ENCODE measurements at regions not wholly inside any gene's neighbourhood (a gene's known extent, or its start where the extent isn't known, plus 50 kb on each side); places are given as distances from the start of the nearest gene placed in this dataset.

DNA sequence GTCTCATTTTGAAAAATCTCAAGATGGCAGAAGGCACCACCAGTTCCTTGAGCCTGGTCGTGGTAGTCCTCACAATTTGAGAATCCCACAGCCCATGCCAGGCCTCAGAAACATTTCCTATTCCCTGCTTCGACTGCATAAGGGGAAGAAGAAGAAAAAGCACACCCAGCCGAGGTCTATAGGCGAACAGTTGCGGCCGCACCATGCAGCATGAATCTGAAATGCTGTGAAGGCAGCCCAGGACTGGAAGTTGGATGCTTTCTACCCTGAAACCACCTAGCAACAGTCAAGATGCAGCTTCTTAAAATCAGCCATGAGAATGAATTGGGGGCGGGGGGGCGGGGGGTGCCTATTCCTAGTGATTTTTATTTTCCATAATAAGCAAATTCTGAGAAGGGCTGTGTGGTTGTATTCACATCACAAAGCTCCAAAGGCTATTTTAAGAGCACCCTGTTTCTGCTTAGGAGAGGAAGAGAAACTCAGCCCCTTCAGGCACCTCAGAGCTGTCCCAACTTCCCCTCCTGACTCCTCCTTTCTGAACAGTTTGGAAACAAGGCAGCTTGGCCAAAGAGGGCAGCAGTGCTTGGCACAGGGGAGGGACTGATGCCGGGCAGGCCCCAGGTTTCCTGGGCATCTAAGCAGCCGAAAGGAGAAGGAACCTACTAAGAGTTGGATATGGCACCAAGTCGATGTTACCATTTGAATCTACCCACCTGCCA lies 172.5 kb upstream of the FOXN3 start:
- no peak overlapping the region for H3K27ac Mint-ChIP-seq
- no peaks in the 10 kb centered on the region for H3K27me3 Mint-ChIP-seq
- H3K4me1 Mint-ChIP-seq, result peaks cover 38% of the 10 kb centered on the region
- POLR2A ChIA-PET, result interaction anchor here (1.9 kb wide), 1 partner anchor 28 kb away, joined by 5 read pairs; no protein-coding TSS in a partner anchor
- DNase-seq (no peak), ATAC-seq (ENCODE audit: low read depth) (no peak)
- peaks cover 12% of the 10 kb centered on the region for H3K9me3 Mint-ChIP-seq
- peaks cover 56% of the 10 kb centered on the region for H3K36me3 Mint-ChIP-seq
- H3K4me3 Mint-ChIP-seq, result no peak overlapping the region

DNA sequence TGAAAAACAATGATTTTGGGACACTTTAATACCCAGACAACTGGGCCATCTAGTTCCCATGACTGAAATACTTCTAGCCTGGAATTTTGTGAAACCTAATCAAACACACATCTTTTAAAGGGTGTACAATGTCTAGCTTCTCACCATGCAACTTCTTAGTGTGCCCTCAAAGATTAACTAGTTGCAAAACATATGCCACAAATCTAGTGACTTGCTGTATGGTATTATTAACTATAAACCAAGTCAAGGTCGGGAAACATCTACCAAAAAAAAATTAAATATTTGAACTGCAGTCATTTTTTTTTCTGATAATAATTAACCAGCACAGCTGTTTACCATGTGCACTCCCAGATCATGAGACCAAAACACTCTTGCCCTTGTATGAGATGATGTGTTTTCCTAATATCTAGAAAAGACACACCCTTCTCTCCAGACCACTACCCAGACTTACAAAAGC lies 171.8 kb upstream of the FOXN3 start:
- peaks cover 12% of the 10 kb centered on the region for H3K9me3 Mint-ChIP-seq
- no peak for ATAC-seq (ENCODE audit: low read depth)
- H3K4me3 Mint-ChIP-seq, result no peak overlapping the region
- peaks cover 38% of the 10 kb centered on the region for H3K4me1 Mint-ChIP-seq
- no peak for DNase-seq
- peaks cover 53% of the 10 kb centered on the region for H3K36me3 Mint-ChIP-seq
- POLR2A ChIA-PET, result no interaction called here
- no peaks in the 10 kb centered on the region for H3K27me3 Mint-ChIP-seq
- H3K27ac Mint-ChIP-seq, result no peak overlapping the region

DNA sequence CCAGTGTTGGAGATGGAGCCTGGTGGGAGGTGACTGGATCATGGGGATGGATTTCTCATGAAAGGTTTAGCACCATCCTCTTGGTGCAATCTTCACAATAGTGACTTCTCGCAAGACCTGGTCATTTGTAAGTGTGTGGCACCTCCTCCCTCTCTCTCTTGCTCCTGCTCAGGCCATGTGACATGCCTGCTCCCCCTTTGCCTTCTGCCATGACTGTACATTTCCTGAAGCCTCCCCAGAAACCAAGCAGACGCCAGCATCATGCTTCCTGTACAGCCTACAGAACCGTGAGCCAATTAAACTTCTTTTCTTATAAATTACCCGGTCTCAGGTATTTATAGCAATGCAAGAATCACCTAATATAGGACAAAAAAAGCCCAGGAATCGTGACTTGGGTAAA lies 171.0 kb upstream of the FOXN3 start:
- POLR2A ChIA-PET, result no interaction called here
- peaks cover 12% of the 10 kb centered on the region for H3K9me3 Mint-ChIP-seq
- H3K27me3 Mint-ChIP-seq, result no peaks in the 10 kb centered on the region
- H3K27ac Mint-ChIP-seq, result no peak overlapping the region
- DNase-seq (no peak), ATAC-seq (ENCODE audit: low read depth) (no peak)
- no peak overlapping the region for H3K4me3 Mint-ChIP-seq
- peaks cover 56% of the 10 kb centered on the region for H3K36me3 Mint-ChIP-seq
- H3K4me1 Mint-ChIP-seq, result peaks cover 41% of the 10 kb centered on the region

GRCh38 chr14:89587136-89587420 lies 170.0 kb upstream of the FOXN3 start:
- no peak for ATAC-seq (ENCODE audit: low read depth)
- peaks cover 52% of the 10 kb centered on the region for H3K36me3 Mint-ChIP-seq
- POLR2A ChIA-PET, result interaction anchor here (0.6 to 1.4 kb wide), 3 partner anchors 19 to 46 kb away, joined by 3 to 9 read pairs (median 4); no protein-coding TSS in a partner anchor
- H3K27me3 Mint-ChIP-seq, result no peaks in the 10 kb centered on the region
- H3K4me3 Mint-ChIP-seq, result no peak overlapping the region
- H3K4me1 Mint-ChIP-seq, result peaks cover 38% of the 10 kb centered on the region
- DNase-seq, result no peak
- peaks cover 9% of the 10 kb centered on the region for H3K9me3 Mint-ChIP-seq
- no peak overlapping the region for H3K27ac Mint-ChIP-seq

GRCh38 chr14:89586258-89587135 lies 169.5 kb upstream of the FOXN3 start:
- peak overlapping the region; percentile 69 for H3K4me3 Mint-ChIP-seq
- peaks cover 9% of the 10 kb centered on the region for H3K9me3 Mint-ChIP-seq

DNA sequence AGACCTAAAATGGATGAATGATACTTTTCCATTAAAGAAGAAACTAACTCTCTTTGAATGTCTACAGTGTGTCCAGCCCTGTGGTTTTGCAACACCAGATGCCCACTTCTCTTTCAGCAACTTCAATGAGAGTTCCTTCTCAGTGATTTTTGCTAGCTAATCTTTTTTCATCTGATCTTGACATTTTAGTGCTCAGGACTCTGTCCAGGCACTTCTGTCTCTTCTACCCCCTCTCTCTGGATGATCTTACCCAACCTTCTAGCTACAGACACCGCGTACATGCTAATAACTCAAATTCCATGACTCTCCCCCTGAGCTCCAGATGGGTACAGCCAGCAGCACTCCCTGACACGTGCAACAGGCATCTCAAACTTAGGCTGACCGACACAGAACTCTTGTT lies 161.1 kb upstream of the FOXN3 start:
- POLR2A ChIA-PET, result no interaction called here
- peaks cover 9% of the 10 kb centered on the region for H3K4me1 Mint-ChIP-seq
- no peaks in the 10 kb centered on the region for H3K9me3 Mint-ChIP-seq
- no peak overlapping the region for H3K4me3 Mint-ChIP-seq
- no peak for DNase-seq
- no peak for ATAC-seq (ENCODE audit: low read depth)
- H3K27me3 Mint-ChIP-seq, result no peaks in the 10 kb centered on the region
- H3K36me3 Mint-ChIP-seq, result peaks cover 37% of the 10 kb centered on the region
- H3K27ac Mint-ChIP-seq, result no peak overlapping the region

More at GRCh38 chr14:89586258-89587135, 169.5 kb upstream of the FOXN3 start:
- no peak for DNase-seq
- peak; percentile 89 for ATAC-seq (ENCODE audit: low read depth)
- H3K27me3 Mint-ChIP-seq, result no peaks in the 10 kb centered on the region
- POLR2A ChIA-PET, result interaction anchor here (1.4 kb wide), 1 partner anchor 33 kb away, joined by 9 read pairs; no protein-coding TSS in a partner anchor
- H3K27ac Mint-ChIP-seq, result peak overlapping the region; percentile 51
- H3K36me3 Mint-ChIP-seq, result peaks cover 52% of the 10 kb centered on the region
- H3K4me1 Mint-ChIP-seq, result peaks cover 34% of the 10 kb centered on the region

DNA sequence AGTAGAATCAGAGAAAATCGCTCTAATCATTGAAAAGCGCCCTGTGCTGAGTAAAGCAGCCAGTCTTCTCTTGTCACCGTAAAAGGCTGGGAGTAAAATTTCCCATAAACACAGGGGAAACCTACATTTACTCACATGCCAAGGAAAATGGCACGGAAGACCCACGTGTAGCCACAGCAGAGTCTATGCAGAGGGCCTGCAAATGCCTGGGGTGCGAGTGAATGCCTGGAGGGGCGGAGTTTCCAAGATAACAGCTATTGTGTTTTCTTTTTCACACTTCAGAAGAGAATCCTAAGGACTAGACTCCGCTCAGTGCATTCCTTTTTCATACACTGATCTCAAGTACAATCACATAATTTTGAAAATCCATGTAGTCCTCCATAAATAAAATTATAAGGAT lies 159.9 kb upstream of the FOXN3 start:
- H3K36me3 Mint-ChIP-seq, result peaks cover 34% of the 10 kb centered on the region
- no peak for DNase-seq
- no peaks in the 10 kb centered on the region for H3K9me3 Mint-ChIP-seq
- no peak overlapping the region for H3K4me3 Mint-ChIP-seq
- ATAC-seq (ENCODE audit: low read depth), result no peak
- peaks cover 9% of the 10 kb centered on the region for H3K4me1 Mint-ChIP-seq
- POLR2A ChIA-PET, result no interaction called here
- no peaks in the 10 kb centered on the region for H3K27me3 Mint-ChIP-seq
- H3K27ac Mint-ChIP-seq, result no peak overlapping the region

- Mint-ChIP-seq H3K9me3 (no peaks in the 10 kb centered on the region), H3K4me1 (peaks cover 9% of the 10 kb centered on the region), H3K4me3 (no peak overlapping the region), H3K27me3 (no peaks in the 10 kb centered on the region), H3K27ac (no peak overlapping the region), H3K36me3 (peaks cover 28% of the 10 kb centered on the region)
- DNase-seq, result no peak
- POLR2A ChIA-PET, result no interaction called here
- no peak for ATAC-seq (ENCODE audit: low read depth)
Measured at GRCh38 chr14:89576145-89576927, 159.3 kb upstream of the FOXN3 start.

DNA sequence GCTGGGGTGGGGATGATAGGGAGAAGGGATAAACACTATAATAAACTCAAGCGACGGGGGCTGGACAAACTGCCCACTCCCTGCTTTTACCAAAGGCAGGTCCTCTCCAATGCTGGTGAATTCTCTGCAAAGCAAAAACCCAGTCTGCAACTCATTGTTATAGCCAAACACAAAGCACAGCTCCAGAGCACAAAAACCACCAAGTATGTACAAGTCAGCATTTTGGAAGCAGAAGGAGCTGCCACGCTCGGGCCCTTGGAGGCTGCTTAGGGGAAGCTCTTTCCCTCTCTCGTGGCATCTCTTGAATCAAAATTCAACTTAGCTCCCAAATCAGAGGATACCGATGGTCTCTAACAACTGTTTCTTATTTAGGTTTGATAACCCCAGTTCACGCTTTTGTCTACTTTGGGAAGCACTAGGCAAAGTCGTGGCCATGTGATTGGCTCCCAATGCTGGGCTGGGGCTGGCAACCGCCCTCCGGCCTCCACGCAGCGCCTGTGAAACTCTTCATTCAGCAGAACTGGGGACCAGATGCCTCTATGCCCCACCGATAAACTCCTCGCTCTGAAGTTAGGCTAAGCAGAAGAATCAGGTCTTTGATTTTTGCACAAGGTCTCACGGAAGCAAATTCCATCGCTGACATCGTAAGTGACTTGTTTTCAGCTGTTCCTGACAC lies 158.5 kb upstream of the FOXN3 start:
- POLR2A ChIA-PET, result no interaction called here

DNA sequence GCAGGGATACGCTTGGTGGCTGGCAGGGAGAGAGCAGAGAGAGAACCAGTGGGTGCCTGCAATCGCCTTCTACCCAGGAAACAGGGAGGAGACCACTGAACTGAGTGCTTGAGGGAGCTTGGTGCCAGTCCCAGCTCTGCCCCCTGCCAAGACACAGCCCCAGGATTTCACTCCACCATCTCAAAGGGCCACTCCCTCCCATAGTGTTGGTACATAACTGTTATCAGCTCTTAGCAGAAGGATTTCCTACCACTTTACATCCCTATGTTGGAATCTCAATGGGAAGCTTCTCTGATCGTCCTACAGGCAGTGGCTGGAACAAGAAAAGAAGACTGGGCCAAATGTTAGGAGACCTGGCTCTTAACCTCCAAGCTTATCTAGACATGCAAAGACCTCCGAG lies 157.4 kb upstream of the FOXN3 start:
- Mint-ChIP-seq H3K27ac (no peak overlapping the region), H3K4me1 (peaks cover 10% of the 10 kb centered on the region), H3K36me3 (peaks cover 24% of the 10 kb centered on the region), H3K9me3 (no peaks in the 10 kb centered on the region), H3K27me3 (no peaks in the 10 kb centered on the region), H3K4me3 (no peak overlapping the region)
- ATAC-seq (ENCODE audit: low read depth) (no peak), DNase-seq (no peak)
- POLR2A ChIA-PET, result no interaction called here

More for the DNA sequence above, 158.5 kb upstream of the FOXN3 start:
- Mint-ChIP-seq H3K27me3 (no peaks in the 10 kb centered on the region), H3K4me1 (peaks cover 9% of the 10 kb centered on the region), H3K27ac (no peak overlapping the region), H3K4me3 (no peak overlapping the region), H3K9me3 (no peaks in the 10 kb centered on the region), H3K36me3 (peaks cover 22% of the 10 kb centered on the region)
- ATAC-seq (ENCODE audit: low read depth) (no peak), DNase-seq (no peak)

GRCh38 chr14:89573399-89573657 lies 156.3 kb upstream of the FOXN3 start:
- peaks cover 21% of the 10 kb centered on the region for H3K36me3 Mint-ChIP-seq
- no peaks in the 10 kb centered on the region for H3K9me3 Mint-ChIP-seq
- DNase-seq (no peak), ATAC-seq (ENCODE audit: low read depth) (no peak)
- H3K4me1 Mint-ChIP-seq, result peaks cover 8% of the 10 kb centered on the region
- POLR2A ChIA-PET, result no interaction called here
- H3K4me3 Mint-ChIP-seq, result no peak overlapping the region
- no peaks in the 10 kb centered on the region for H3K27me3 Mint-ChIP-seq
- no peak overlapping the region for H3K27ac Mint-ChIP-seq

- peaks cover 7% of the 10 kb centered on the region for H3K4me1 Mint-ChIP-seq
- H3K9me3 Mint-ChIP-seq, result no peaks in the 10 kb centered on the region
- DNase-seq (no peak), ATAC-seq (ENCODE audit: low read depth) (no peak)
- POLR2A ChIA-PET, result no interaction called here
- no peak overlapping the region for H3K4me3 Mint-ChIP-seq
- H3K27ac Mint-ChIP-seq, result no peak overlapping the region
- no peaks in the 10 kb centered on the region for H3K27me3 Mint-ChIP-seq
- peaks cover 23% of the 10 kb centered on the region for H3K36me3 Mint-ChIP-seq
Measured at GRCh38 chr14:89572596-89573398, 155.8 kb upstream of the FOXN3 start.

Data from activated naive CD8-positive, alpha-beta T cell treated with anti-CD3 and anti-CD28 coated beads, Interleukin-2, amount 10 ng/mL, durations not matched to agents 7 days and 5 days (primary cell).